A673 (cell line): ENCODE measurements at regions not wholly inside any gene's neighbourhood (a gene's known extent, or its start where the extent isn't known, plus 50 kb on each side); places are given as distances from the start of the nearest gene placed in this dataset.

ENCODE experiments used
- BruUV-seq: library from RNA; stranded (reverse); fragments of 400-500 nt; replicated peaks from 2 replicates; lab custom pipeline; 2021; lab: Mats Ljungman, UMichigan
- CTCF ChIA-PET: fragments of 300-600 bp; sonication (Branson Sonifier 250); formaldehyde crosslinking; loops from one replicate; lab custom pipeline; 2022; ENCODE audit warnings: antibody characterized with exemption; lab: Charles Lee
- POLR2A ChIA-PET: fragments of 300-600 bp; sonication (Branson Sonifier 250); formaldehyde crosslinking; loops from one replicate; lab custom pipeline; 2022; ENCODE audit warnings: antibody characterized with exemption; ENCODE audit not compliant: low non-redundant PET; lab: Charles Lee
- DNase-seq: peaks from one replicate; pipeline ENCODE4 v3.0.0-alpha.2; 2015; ENCODE audit warnings: low spot score
- H3K27ac ChIP-seq: fragments of 200-600 bp; sonication (generic); 2 replicates; pipeline ENCODE4 v1.5.1; 2016; ENCODE audit warnings: mixed run types, low read depth, mild to moderate bottlenecking, mixed read lengths, antibody characterized with exemption, low read length; ENCODE audit not compliant: poor library complexity, severe bottlenecking
- H3K27me3 ChIP-seq: fragments of 200-600 bp; sonication (generic); replicated peaks from 2 replicates; pipeline ENCODE4 v1.6.1; 2017; ENCODE audit warnings: mixed run types, low read depth, mild to moderate bottlenecking, mixed read lengths, antibody characterized with exemption, low read length; ENCODE audit not compliant: insufficient read depth, poor library complexity
- H3K36me3 ChIP-seq: fragments of 200-600 bp; sonication (generic); 2 replicates; pipeline ENCODE4 v1.6.1; 2016; ENCODE audit warnings: mixed run types, mild to moderate bottlenecking, mixed read lengths, antibody characterized with exemption, low read length; ENCODE audit not compliant: insufficient read depth, poor library complexity, severe bottlenecking
- H3K4me1 ChIP-seq: fragments of 200-600 bp; sonication (generic); 2 replicates; pipeline ENCODE4 v1.6.1; 2017; ENCODE audit warnings: mixed run types, mild to moderate bottlenecking, mixed read lengths, antibody characterized with exemption, low read length; ENCODE audit not compliant: insufficient read depth, poor library complexity, severe bottlenecking
- H3K4me3 ChIP-seq: fragments of 200-600 bp; sonication (generic); 2 replicates; pipeline ENCODE4 v1.5.1; 2016; ENCODE audit warnings: low read depth, mixed run types, mild to moderate bottlenecking, mixed read lengths, low read length; ENCODE audit not compliant: poor library complexity, severe bottlenecking
- H3K9me3 ChIP-seq: fragments of 200-600 bp; sonication (generic); 2 replicates; pipeline ENCODE4 v1.6.1; 2016; ENCODE audit warnings: mixed run types, low read depth, mild to moderate bottlenecking, mixed read lengths, antibody characterized with exemption, low read length; ENCODE audit not compliant: poor library complexity, severe bottlenecking
- EZH2 ChIP-seq: fragments of 200-600 bp; sonication (generic); IDR thresholded peaks from 2 replicates; pipeline ENCODE4 v1.6.1; 2017; ENCODE audit warnings: borderline replicate concordance, low read depth, mild to moderate bottlenecking, mixed read lengths, antibody characterized with exemption, low read length; ENCODE audit not compliant: poor library complexity, severe bottlenecking
- intact Hi-C: fragments of 100-400 bp; cut with micrococcal nuclease; formaldehyde crosslinking; loops from one replicate; pipeline ENCODE4 v1.10.0; 2022; ENCODE audit not compliant: unreplicated experiment
- TF ChIP-seq, protein P1 (sequence below): fragments of 300-800, 200-600 bp; sonication (generic); conservative IDR thresholded peaks from 2 replicates; pipeline ENCODE4 v1.5.1; 2017; ENCODE audit warnings: low read depth, mild to moderate bottlenecking, antibody characterized with exemption, low read length, moderate library complexity, mixed read lengths

DNA sequence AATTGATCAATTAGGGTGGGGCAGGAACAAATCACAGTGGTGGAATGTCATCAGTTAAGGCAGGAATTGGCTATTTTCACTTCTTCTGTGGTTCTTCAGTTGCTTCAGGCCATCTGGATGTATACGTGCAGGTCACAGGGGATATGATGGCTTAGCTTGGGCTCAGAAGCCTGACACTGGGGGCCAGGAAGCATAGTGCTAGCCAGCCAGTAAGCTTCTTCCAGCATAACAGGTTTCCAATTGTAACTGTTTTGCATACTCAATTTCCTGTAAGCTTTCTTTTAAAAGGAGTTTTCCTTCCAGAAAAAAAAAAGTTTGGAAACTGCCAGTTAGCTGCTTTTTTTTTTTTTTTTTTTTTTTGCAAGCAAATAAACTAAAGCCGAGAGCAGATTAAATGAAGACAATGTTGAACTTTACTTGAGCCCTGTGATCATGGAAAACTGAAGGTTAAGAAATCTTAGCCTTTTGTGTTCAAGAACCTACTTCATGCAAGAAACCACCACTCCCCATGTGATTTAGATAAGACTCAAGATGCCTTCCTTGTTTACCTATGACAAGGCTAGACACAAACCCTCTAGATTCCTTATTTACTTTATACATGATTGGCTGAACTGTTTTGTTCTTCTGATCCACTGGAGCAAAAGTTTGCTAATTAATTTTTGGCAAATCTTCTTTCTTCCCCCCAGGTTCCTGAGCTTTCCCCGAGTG is 126.9 kb upstream of the LINC00305 start:
- no TSS peak for BruUV-seq
- peak; percentile 28 for DNase-seq
- intact Hi-C loops = loop anchor here (2.0 to 5.0 kb wide), 3 partner anchors 55 to 1331 kb away; no protein-coding TSS in a partner anchor
- Histone ChIP-seq H3K4me1 (peaks cover 22% of the 10 kb centered on the region), H3K9me3 (peaks cover 17% of the 10 kb centered on the region), H3K4me3 (no peak overlapping the region), H3K36me3 (no peaks in the 10 kb centered on the region), H3K27me3 (no peaks in the 10 kb centered on the region), H3K27ac (peak overlapping the region; percentile 95)
- no peak for TF ChIP-seq EZH2
- TF ChIP-seq, protein P1, sequence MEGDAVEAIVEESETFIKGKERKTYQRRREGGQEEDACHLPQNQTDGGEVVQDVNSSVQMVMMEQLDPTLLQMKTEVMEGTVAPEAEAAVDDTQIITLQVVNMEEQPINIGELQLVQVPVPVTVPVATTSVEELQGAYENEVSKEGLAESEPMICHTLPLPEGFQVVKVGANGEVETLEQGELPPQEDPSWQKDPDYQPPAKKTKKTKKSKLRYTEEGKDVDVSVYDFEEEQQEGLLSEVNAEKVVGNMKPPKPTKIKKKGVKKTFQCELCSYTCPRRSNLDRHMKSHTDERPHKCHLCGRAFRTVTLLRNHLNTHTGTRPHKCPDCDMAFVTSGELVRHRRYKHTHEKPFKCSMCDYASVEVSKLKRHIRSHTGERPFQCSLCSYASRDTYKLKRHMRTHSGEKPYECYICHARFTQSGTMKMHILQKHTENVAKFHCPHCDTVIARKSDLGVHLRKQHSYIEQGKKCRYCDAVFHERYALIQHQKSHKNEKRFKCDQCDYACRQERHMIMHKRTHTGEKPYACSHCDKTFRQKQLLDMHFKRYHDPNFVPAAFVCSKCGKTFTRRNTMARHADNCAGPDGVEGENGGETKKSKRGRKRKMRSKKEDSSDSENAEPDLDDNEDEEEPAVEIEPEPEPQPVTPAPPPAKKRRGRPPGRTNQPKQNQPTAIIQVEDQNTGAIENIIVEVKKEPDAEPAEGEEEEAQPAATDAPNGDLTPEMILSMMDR = no peak
- ChIA-PET POLR2A (no interaction called here), CTCF (no interaction called here)

DNA sequence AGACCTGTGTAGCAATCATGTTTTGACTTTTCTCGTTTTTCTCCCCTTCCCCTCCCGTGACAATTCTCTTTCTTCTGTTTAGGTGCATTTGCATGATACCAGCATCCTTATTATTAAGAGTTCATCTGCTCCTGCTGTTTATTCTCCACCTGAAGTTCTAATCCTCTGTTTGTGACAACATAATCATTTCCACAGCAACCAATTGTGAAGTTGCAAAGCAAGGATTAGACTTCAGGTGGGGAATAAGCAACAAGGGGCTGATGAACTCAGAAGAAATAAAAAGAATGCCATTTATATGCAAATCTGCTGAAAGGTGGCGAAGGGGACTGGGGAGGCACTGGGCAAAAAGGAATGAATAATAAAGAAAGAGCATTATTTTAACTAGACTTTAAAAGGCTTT is 124.8 kb upstream of the LINC00305 start:
- BruUV-seq = no TSS peak
- DNase-seq = no peak
- TF ChIP-seq EZH2 = no peak
- TF ChIP-seq, protein P1 = no peak
- Histone ChIP-seq H3K4me1 (peaks cover 26% of the 10 kb centered on the region), H3K36me3 (no peaks in the 10 kb centered on the region), H3K27me3 (no peaks in the 10 kb centered on the region), H3K27ac (no peak overlapping the region), H3K9me3 (peaks cover 9% of the 10 kb centered on the region), H3K4me3 (no peak overlapping the region)
- POLR2A ChIA-PET = no interaction called here
- CTCF ChIA-PET = no interaction called here
- intact Hi-C loops = no loop called here

DNA sequence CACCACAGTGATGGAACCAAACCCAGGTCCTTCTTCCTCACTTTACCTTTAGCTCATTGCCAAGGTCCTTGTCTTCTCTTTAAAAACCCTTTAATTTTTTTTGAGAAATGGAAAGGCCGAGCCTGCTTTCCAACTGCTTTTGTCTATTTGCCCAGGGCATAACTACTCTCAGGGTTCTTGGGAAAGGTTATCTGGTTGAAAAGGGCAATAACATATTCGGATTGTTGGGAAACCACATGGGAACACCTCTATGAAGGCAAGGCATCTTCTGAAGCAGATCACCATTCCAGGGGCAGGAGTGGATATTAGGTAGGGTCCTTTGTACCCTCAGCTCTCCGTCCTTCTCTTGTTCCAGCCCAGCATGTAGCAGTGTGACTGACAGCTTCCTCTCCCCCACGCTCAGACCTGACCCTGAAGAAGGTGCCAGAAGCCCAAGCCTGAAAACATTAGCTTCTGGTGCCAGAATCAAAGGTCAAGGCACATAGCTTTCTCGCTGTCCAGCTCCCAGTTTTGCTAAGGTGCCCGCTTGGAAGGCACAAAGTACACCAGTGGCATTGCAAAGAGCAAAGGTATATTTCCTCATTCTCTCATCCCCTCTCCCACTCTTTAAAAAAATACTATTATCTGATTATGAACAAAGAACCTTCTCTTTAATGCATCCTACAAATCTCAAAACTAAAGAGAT is 123.2 kb upstream of the LINC00305 start:
- Histone ChIP-seq H3K36me3 (no peaks in the 10 kb centered on the region), H3K27me3 (no peaks in the 10 kb centered on the region), H3K4me3 (no peak overlapping the region), H3K27ac (no peak overlapping the region), H3K9me3 (peaks cover 9% of the 10 kb centered on the region), H3K4me1 (peaks cover 21% of the 10 kb centered on the region)
- intact Hi-C loops = no loop called here
- POLR2A ChIA-PET = no interaction called here
- DNase-seq = no peak
- CTCF ChIA-PET = no interaction called here
- BruUV-seq = no TSS peak
- no peak for TF ChIP-seq EZH2
- TF ChIP-seq, protein P1 = no peak
